Tibial nerve (tissue), 3 donors: ENCODE measurements at regions not wholly inside any gene's neighbourhood (a gene's known extent, or its start where the extent isn't known, plus 50 kb on each side); places are given as distances from the start of the nearest gene placed in this dataset.

Experiments
- EP300 ChIP-seq, 2 donors: sonication (generic); formaldehyde crosslinking; IDR thresholded peaks; one replicate each; pipeline ENCODE4 v1.6.1; 2017; ENCODE audit warnings: antibody characterized with exemption in 2 of 2, mild to moderate bottlenecking in 1 of 2
- POLR2A ChIP-seq, 2 donors: fragments of 450-650 bp; IDR thresholded peaks; one replicate each; pipeline ENCODE4 v1.6.1; 2017; ENCODE audit warnings: antibody characterized with exemption in 2 of 2, mild to moderate bottlenecking in 2 of 2, moderate library complexity in 2 of 2

DNA sequence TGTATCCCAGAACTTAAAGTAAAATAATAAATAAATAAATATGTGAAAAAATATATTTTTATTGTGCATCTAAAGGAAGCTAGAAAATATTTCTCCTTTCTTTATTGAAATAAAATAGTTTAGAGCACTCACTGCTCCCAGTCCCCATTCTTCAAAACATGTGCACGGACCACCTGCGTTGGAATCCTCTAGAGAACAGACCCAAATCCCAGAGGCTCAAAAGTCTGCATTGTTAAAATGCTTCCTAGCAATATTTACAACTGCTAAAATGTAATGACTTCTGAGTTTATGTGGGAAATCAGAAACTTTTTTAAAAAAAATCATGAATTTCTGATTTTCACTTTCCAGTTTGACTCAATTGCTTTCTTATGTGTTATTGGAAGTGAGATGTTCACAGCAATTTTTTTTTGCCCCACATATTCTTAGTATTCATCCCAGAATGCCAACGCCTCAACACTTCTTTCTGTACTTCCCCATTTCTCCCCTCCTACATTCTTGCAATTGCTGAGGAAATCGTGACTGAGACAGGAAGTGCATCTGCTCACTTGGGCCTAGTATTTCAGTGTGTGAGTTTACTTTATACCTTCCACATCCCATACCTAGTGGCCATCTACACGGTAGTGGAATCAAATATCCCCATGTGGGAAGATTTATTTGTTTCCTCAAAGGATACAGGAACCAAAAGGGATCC is 116.0 kb upstream of the FLRT2 start:
- TF ChIP-seq POLR2A (IDR thresholded peaks at IDR 0.05), result no peak
- TF ChIP-seq EP300 (IDR thresholded peaks at IDR 0.05), result peak in 1 of 2 donors; percentile 16
